ENCODE measurements at regions not wholly inside any gene's neighbourhood (a gene's known extent, or its start where the extent isn't known, plus 50 kb on each side); places are given as distances from the start of the nearest gene placed in this dataset.

DNA sequence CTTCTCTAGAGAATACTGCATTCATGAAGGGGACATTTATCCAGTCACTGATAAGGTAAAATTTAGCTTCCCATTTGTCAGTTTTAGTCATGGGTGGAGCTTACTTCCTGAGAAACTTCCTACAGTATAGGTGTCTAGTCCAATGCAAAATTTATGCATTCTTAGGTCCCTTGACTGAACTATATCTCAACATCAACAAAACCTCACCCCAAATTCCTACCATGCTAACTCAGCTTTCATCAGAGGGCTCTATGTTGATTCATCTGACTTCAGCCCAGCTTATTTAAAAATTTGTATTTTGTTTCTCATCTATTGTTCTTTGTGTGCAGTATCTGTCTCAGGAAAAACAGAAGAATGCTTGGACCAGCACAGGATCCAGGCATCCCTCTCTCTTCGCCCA, 296.4 kb upstream of the ACVR2A start:
- ChIA-PET POLR2A (no interaction called here), CTCF (no interaction called here), RAD21 (ENCODE audit: low non-redundant PET in 1 of 2, low total read pairs in 2 of 2, uncharacterized antibody in 2 of 2, unreplicated experiment in 2 of 2) (no interaction called here)
- intact Hi-C loops (cut with micrococcal nuclease) = no loop called here
- Histone ChIP-seq H3K9me2 (ENCODE audit: insufficient read depth) (no peaks in the 10 kb centered on the region), H3K4me1 (ENCODE audit: control insufficient read depth in 1 of 2, insufficient read depth in 2 of 2, low read length in 2 of 2) (no peaks in the 10 kb centered on the region), H3K4me3 (replicated peaks in 1 of 2; ENCODE audit: low read depth in 1 of 2, low read length in 2 of 2) (no peak overlapping the region), H3K4me2 (ENCODE audit: low read length) (no peak overlapping the region), H3K27me3 (ENCODE audit: insufficient read depth, low read length) (no peaks in the 10 kb centered on the region), H4K20me1 (ENCODE audit: insufficient read depth) (no peaks in the 10 kb centered on the region), H2AFZ (ENCODE audit: low read depth, low read length, poor library complexity, severe bottlenecking) (no peak overlapping the region), H3K36me3 (ENCODE audit: control insufficient read depth in 1 of 2, insufficient read depth in 2 of 2, low read length in 2 of 2) (no peaks in the 10 kb centered on the region), H3K27ac (ENCODE audit: low read depth, low read length) (no peak overlapping the region), H3K9me3 (ENCODE audit: control insufficient read depth in 1 of 2, insufficient read depth in 1 of 2, low read depth in 1 of 2, low read length in 2 of 2) (no peaks in the 10 kb centered on the region), H3K9ac (ENCODE audit: low read length) (no peak overlapping the region), H3K79me2 (ENCODE audit: insufficient read depth, low read length) (no peaks in the 10 kb centered on the region)
- DNase-seq (ENCODE audit: low read depth, low spot score) (no peak), ATAC-seq (no peak)
- no TSS peak for BruUV-seq (replicated peaks)
- no peak for TF ChIP-seq SRF (IDR thresholded peaks at IDR 0.05; ENCODE audit: low read depth)

DNA sequence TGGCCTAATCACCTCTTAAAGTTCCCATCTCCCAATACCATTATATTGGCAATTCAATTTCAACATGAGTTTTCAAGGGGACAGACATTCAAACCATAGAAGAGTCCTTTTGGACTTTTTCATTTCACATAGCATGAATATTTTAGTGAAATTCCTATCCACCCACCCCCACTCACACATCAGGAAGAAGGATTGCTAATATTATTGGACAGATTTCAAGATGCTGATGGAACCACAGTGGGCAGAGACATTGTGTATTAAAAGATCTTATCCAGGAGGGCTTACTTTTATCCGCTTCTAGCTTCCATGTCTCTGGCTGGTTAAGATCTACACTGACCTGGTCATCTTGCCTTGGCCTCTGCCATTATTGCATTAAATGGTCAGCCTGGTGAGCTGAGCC, 297.4 kb upstream of the ACVR2A start:
- CTCF ChIA-PET = no interaction called here
- H3K27me3 ChIP-seq (ENCODE audit: insufficient read depth, low read length) = no peaks in the 10 kb centered on the region

DNA sequence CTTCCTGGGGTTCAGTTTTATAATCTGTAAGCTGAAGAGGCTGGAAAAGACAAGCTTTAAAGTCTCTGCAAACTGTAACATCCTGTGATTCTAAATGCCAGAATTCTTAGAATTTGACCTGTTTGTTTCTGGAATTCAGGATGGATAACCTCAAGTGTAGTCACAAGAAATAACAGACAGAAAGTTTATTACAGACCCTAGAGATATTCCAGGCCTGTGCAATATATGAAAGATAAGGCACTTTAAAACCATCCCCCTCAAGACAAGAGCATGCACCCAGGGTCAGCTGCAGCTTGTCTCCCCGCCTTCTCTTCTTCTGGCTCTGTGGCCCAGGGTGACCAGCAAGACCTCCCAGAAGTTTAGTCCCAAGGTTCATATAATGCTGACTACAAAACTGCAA, 298.7 kb upstream of the ACVR2A start:
- POLR2A ChIA-PET = no interaction called here
- H3K27me3 ChIP-seq (ENCODE audit: insufficient read depth, low read length) = no peaks in the 10 kb centered on the region
- no peak for TF ChIP-seq EGR1 (IDR thresholded peaks at IDR 0.05; ENCODE audit: low read depth)
- no peak for TF ChIP-seq ELF1 (IDR thresholded peaks at IDR 0.05; ENCODE audit: borderline replicate concordance, low read depth)
- no peak for TF ChIP-seq EZH2phosphoT487 (IDR thresholded peaks at IDR 0.05; ENCODE audit: borderline replicate concordance)
- TF ChIP-seq YY1 (IDR thresholded peaks at IDR 0.05; ENCODE audit: extremely low read depth, insufficient replicate concordance, low read depth, low read length) = no peak
- TF ChIP-seq, protein P1, sequence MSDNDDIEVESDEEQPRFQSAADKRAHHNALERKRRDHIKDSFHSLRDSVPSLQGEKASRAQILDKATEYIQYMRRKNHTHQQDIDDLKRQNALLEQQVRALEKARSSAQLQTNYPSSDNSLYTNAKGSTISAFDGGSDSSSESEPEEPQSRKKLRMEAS (IDR thresholded peaks at IDR 0.05) = no peak
- TF ChIP-seq, protein P2, sequence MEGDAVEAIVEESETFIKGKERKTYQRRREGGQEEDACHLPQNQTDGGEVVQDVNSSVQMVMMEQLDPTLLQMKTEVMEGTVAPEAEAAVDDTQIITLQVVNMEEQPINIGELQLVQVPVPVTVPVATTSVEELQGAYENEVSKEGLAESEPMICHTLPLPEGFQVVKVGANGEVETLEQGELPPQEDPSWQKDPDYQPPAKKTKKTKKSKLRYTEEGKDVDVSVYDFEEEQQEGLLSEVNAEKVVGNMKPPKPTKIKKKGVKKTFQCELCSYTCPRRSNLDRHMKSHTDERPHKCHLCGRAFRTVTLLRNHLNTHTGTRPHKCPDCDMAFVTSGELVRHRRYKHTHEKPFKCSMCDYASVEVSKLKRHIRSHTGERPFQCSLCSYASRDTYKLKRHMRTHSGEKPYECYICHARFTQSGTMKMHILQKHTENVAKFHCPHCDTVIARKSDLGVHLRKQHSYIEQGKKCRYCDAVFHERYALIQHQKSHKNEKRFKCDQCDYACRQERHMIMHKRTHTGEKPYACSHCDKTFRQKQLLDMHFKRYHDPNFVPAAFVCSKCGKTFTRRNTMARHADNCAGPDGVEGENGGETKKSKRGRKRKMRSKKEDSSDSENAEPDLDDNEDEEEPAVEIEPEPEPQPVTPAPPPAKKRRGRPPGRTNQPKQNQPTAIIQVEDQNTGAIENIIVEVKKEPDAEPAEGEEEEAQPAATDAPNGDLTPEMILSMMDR (IDR thresholded peaks at IDR 0.05 in 2 of 3, conservative IDR thresholded peaks at IDR 0.05 in 1 of 3; ENCODE audit: borderline replicate concordance in 1 of 3, insufficient read depth in 1 of 3, low read depth in 2 of 3, low read length in 2 of 3) = no peak
- RAD21 ChIA-PET (ENCODE audit: low non-redundant PET in 1 of 2, low total read pairs in 2 of 2, uncharacterized antibody in 2 of 2, unreplicated experiment in 2 of 2) = no interaction called here
- no peak for DNase-seq (ENCODE audit: low read depth, low spot score)
- intact Hi-C loops (cut with micrococcal nuclease) = no loop called here
- H3K4me2 ChIP-seq (ENCODE audit: low read length) = no peak overlapping the region
- H3K4me1 ChIP-seq (ENCODE audit: control insufficient read depth in 1 of 2, insufficient read depth in 2 of 2, low read length in 2 of 2) = no peaks in the 10 kb centered on the region
- no peaks in the 10 kb centered on the region for H3K79me2 ChIP-seq (ENCODE audit: insufficient read depth, low read length)
- H4K20me1 ChIP-seq (ENCODE audit: insufficient read depth) = no peaks in the 10 kb centered on the region
- no peak overlapping the region for H3K27ac ChIP-seq (ENCODE audit: low read depth, low read length)
- H3K4me3 ChIP-seq (replicated peaks in 1 of 2; ENCODE audit: low read depth in 1 of 2, low read length in 2 of 2) = no peak overlapping the region
- ATAC-seq = no peak
- H3K36me3 ChIP-seq (ENCODE audit: control insufficient read depth in 1 of 2, insufficient read depth in 2 of 2, low read length in 2 of 2) = no peaks in the 10 kb centered on the region
- no peak overlapping the region for H2AFZ ChIP-seq (ENCODE audit: low read depth, low read length, poor library complexity, severe bottlenecking)
- CTCF ChIA-PET = no interaction called here
- BruUV-seq (replicated peaks) = no TSS peak
- H3K9ac ChIP-seq (ENCODE audit: low read length) = no peak overlapping the region
- H3K9me2 ChIP-seq (ENCODE audit: insufficient read depth) = no peaks in the 10 kb centered on the region
- no peaks in the 10 kb centered on the region for H3K9me3 ChIP-seq (ENCODE audit: control insufficient read depth in 1 of 2, insufficient read depth in 1 of 2, low read depth in 1 of 2, low read length in 2 of 2)

More for the DNA sequence above, 297.4 kb upstream of the ACVR2A start:
- Histone ChIP-seq H3K79me2 (ENCODE audit: insufficient read depth, low read length) (no peaks in the 10 kb centered on the region), H3K4me1 (ENCODE audit: control insufficient read depth in 1 of 2, insufficient read depth in 2 of 2, low read length in 2 of 2) (no peaks in the 10 kb centered on the region), H3K36me3 (ENCODE audit: control insufficient read depth in 1 of 2, insufficient read depth in 2 of 2, low read length in 2 of 2) (no peaks in the 10 kb centered on the region), H2AFZ (ENCODE audit: low read depth, low read length, poor library complexity, severe bottlenecking) (no peak overlapping the region), H3K4me3 (replicated peaks in 1 of 2; ENCODE audit: low read depth in 1 of 2, low read length in 2 of 2) (no peak overlapping the region), H3K9me3 (ENCODE audit: control insufficient read depth in 1 of 2, insufficient read depth in 1 of 2, low read depth in 1 of 2, low read length in 2 of 2) (no peaks in the 10 kb centered on the region), H3K27ac (ENCODE audit: low read depth, low read length) (no peak overlapping the region), H4K20me1 (ENCODE audit: insufficient read depth) (no peaks in the 10 kb centered on the region), H3K4me2 (ENCODE audit: low read length) (no peak overlapping the region), H3K9ac (ENCODE audit: low read length) (no peak overlapping the region), H3K9me2 (ENCODE audit: insufficient read depth) (no peaks in the 10 kb centered on the region)
- POLR2A ChIA-PET = no interaction called here
- RAD21 ChIA-PET (ENCODE audit: low non-redundant PET in 1 of 2, low total read pairs in 2 of 2, uncharacterized antibody in 2 of 2, unreplicated experiment in 2 of 2) = interaction anchor here in 1 of 2 experiments (0.5 kb wide), 1 partner anchor 186 kb away, joined by 3 read pairs; no protein-coding TSS in a partner anchor
- BruUV-seq (replicated peaks) = no TSS peak
- ATAC-seq (no peak), DNase-seq (ENCODE audit: low read depth, low spot score) (no peak)
- intact Hi-C loops (cut with micrococcal nuclease) = no loop called here
- TF ChIP-seq SIN3A (IDR thresholded peaks at IDR 0.05; ENCODE audit: low read depth) = no peak
